HG03469 (cell line): ENCODE measurements at regions not wholly inside any gene's neighbourhood (a gene's known extent, or its start where the extent isn't known, plus 50 kb on each side); places are given as distances from the start of the nearest gene placed in this dataset.

Experiments
- ATAC-seq: cut with Tn5 transposase; IDR thresholded peaks from one replicate; pipeline ENCODE4 v1.9.1; 2021; ENCODE audit warnings: mild to moderate bottlenecking, moderate library complexity, moderate number of reproducible peaks; ENCODE audit not compliant: unreplicated experiment

DNA sequence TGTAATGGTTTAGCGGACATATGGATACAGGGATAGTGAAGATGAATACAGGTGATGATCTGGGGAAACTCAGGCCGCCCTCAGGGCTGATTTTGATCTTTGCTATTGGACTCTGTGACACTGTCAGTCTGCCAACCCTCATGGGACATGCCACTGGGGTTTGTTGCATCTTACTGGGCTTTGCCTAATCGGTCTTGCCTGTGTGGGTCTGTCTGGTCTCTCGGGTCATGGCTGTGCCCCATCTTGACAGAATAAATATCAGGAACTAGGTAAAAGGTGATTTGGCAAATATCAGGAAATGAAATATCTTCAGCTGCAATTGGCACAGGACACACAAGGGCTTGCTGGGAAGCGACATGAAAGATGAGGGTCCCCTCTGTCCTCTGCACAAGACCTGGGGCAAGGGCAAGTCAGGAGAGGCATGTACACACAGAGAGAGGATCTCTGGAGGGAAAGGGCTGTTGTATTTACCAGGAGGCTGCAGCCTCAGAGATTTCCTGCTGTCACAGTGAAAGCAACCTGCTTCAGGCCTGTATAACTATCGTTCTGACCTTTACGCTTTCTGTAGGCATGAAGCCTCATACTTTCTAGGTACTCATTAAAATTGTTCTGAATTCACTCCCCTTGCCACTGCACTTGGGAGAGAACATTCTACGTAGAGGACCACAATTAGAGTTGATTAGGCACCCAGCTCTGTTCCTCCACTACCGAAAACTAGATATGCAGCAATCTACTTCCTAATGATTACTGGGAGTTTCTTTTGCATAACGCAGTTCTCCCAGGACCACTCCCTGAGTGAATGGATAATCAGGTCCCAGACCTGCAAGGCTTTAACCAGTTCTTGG lies 52.0 kb upstream of the GADD45A start:
- ATAC-seq = no peak

GRCh38 chr1:67634396-67634935 lies 50.5 kb upstream of the GADD45A start:
- no peak for ATAC-seq

GRCh38 chr1:67635055-67635809 lies 49.8 kb upstream of the GADD45A start:
- ATAC-seq = no peak
